TTC549 (cell line): ENCODE measurements at regions not wholly inside any gene's neighbourhood (a gene's known extent, or its start where the extent isn't known, plus 50 kb on each side); places are given as distances from the start of the nearest gene placed in this dataset.
"Not testable (repeated sequence)": the region's sequence is repeated elsewhere in the genome, so short reads cannot be mapped to it uniquely, and the experiment has no call there.

ENCODE experiments used
- FAIRE-seq: peaks from 2 replicates; lab custom pipeline; 2012; peaks lifted over from hg19 to GRCh38; lab: Jason Lieb, UNC

- FAIRE-seq = no peak
Observed at GRCh38 chr16:87161822-87162676, 155.1 kb downstream of the C16orf95 start.

- not testable (repeated sequence) for FAIRE-seq
Observed at GRCh38 chr16:87162799-87163198, 154.4 kb downstream of the C16orf95 start.

GRCh38 chr16:87163637-87164036 is 153.6 kb downstream of the C16orf95 start:
- no peak for FAIRE-seq

GRCh38 chr16:87165151-87165550 is 152.0 kb downstream of the C16orf95 start:
- no peak for FAIRE-seq

GRCh38 chr16:87165885-87166284 is 151.3 kb downstream of the C16orf95 start:
- FAIRE-seq = no peak

GRCh38 chr16:87166321-87166720 is 150.9 kb downstream of the C16orf95 start:
- no peak for FAIRE-seq

GRCh38 chr16:87166934-87167333 is 150.3 kb downstream of the C16orf95 start:
- no peak for FAIRE-seq

GRCh38 chr16:87169509-87169995 is 147.6 kb downstream of the C16orf95 start:
- FAIRE-seq = no peak

- FAIRE-seq = no peak
Observed at GRCh38 chr16:87170310-87170709, 146.9 kb downstream of the C16orf95 start.

- FAIRE-seq = no peak
Observed at GRCh38 chr16:87171723-87172122, 145.5 kb downstream of the C16orf95 start.

GRCh38 chr16:87172632-87173031 is 144.6 kb downstream of the C16orf95 start:
- FAIRE-seq = no peak

- FAIRE-seq = no peak
Observed at GRCh38 chr16:87173294-87173893, 143.8 kb downstream of the C16orf95 start.

GRCh38 chr16:87174061-87174460 is 143.1 kb downstream of the C16orf95 start:
- no peak for FAIRE-seq

GRCh38 chr16:87176735-87177134 is 140.5 kb downstream of the C16orf95 start:
- no peak for FAIRE-seq

GRCh38 chr16:87177673-87178072 is 139.5 kb downstream of the C16orf95 start:
- FAIRE-seq = no peak

- no peak for FAIRE-seq
Observed at GRCh38 chr16:87178177-87178863, 138.9 kb downstream of the C16orf95 start.

GRCh38 chr16:87178977-87179376 is 138.2 kb downstream of the C16orf95 start:
- FAIRE-seq = no peak

GRCh38 chr16:87180069-87180468 is 137.1 kb downstream of the C16orf95 start:
- no peak for FAIRE-seq

- FAIRE-seq = no peak
Observed at GRCh38 chr16:87182759-87183158, 134.4 kb downstream of the C16orf95 start.

- FAIRE-seq = no peak
Observed at GRCh38 chr16:87183647-87184046, 133.5 kb downstream of the C16orf95 start.

GRCh38 chr16:87185308-87185707 is 131.9 kb downstream of the C16orf95 start:
- no peak for FAIRE-seq

- FAIRE-seq = no peak
Observed at GRCh38 chr16:87185983-87186382, 131.2 kb downstream of the C16orf95 start.

- FAIRE-seq = no peak
Observed at GRCh38 chr16:87186446-87186845, 130.7 kb downstream of the C16orf95 start.
